NCI-H524 (cell line): ENCODE measurements at regions not wholly inside any gene's neighbourhood (a gene's known extent, or its start where the extent isn't known, plus 50 kb on each side); places are given as distances from the start of the nearest gene placed in this dataset.
"Not testable (repeated sequence)": the region's sequence is repeated elsewhere in the genome, so short reads cannot be mapped to it uniquely, and the experiment has no call there.

Source experiments
- DNase-seq, 2 experiments: peaks; one replicate each; lab custom pipeline; 2025; lab: John Stamatoyannopoulos, UW

DNA sequence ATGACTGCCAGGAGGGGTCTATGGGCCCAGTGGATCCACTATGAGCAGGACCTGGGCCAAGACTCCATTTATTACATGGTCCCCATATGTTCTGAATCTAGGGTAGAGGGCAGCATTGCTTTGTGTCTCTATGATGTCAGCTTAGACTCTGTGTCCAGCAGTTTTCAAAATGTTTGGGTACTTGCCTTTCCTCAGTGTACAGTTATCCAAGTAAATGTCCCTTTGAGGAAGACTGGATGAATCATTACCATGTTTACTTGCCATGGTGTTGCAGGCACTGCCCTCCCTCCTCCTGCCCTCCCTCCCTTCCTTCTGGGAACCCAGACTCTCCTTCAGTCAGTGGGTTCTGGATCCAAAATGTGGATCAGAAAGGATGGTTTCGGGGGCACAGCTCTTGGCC, 108.6 kb downstream of the NRN1 start:
- DNase-seq, result no peak

GRCh38 chr6:5896476-5897200, 110.1 kb downstream of the NRN1 start:
- DNase-seq, result no peak

DNA sequence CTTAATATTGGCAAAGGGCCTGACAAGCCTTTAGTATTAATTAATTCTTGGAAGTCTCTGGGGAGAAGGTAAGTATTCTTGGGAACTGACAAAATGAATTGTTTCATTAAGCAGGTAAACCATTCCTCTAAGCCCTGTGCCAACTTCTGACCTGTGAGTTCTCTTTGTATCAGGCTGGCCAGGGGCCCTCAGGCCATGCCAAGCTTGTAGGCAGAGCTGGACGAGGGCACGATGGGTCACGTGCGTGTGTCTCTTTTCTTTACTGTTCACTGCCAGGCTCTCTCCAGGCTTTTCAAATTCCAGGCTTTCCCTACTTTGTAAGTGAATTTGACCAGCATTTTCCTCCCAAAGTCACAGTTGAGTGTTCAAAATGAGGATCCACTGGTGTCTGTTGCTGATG, 112.4 kb downstream of the NRN1 start:
- DNase-seq, result no peak

DNA sequence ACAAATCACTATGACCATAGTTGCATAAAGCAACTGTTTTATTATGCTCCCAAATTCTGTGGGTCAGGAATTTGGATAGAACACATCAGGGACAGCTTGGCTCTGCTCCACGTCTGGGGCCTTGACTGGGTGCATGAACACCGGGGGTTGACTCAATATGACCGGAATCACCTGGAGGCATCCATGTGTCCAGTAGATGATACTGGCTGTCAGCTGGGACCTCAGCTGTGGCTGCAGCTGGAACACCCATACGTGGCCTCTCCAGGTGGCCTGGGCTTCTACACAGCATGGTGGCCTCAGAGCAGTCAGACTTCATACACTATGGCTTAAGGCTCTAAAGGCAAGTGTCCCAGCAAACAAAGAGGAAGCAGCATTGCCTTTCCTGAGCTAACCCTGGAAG, 113.4 kb downstream of the NRN1 start:
- DNase-seq, result no peak

DNA sequence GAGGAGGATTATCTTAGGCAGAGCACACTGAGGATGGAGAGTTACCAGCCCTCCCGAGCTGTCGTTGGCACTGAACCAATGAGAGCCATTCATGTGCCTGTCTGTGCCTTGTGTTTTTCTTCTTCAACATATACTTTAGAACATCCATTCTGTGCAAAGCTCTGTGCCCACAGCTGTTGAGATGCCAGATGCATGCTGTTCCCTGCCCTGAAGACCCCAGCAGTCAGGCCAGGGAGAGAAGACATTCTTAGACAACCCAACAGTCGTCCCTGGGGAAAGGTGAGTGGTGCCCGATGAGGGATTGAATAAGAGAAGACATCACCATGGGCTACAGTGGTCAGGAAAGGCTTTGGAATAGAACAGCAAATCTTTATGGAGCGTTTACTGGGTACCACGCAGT, 114.1 kb downstream of the NRN1 start:
- no peak for DNase-seq

GRCh38 chr6:5878792-5879191, 127.9 kb downstream of the NRN1 start:
- no peak for DNase-seq

- no peak for DNase-seq
Observed at GRCh38 chr6:5876076-5876475, 130.6 kb downstream of the NRN1 start.

GRCh38 chr6:5873976-5874375, 132.7 kb downstream of the NRN1 start:
- not testable (repeated sequence) for DNase-seq

DNA sequence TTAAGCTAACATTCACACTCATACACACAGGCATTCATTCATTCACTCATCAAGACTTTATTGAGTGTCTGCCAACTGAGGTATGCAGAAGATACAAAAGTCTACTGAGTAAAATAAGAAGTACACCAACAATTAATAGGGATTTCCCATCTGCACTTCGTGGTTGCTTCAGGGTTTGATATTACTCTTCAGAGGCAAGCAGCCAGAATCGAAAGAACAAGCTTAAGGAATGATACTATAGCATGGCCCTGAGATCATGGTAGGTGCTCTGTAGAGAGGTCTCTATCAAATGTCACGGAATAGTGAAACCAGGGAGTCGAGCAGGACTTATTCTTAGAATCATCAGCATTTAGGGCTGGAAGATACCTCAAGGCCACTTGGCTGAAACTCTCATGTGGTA, 135.4 kb downstream of the NRN1 start:
- no peak for DNase-seq

DNA sequence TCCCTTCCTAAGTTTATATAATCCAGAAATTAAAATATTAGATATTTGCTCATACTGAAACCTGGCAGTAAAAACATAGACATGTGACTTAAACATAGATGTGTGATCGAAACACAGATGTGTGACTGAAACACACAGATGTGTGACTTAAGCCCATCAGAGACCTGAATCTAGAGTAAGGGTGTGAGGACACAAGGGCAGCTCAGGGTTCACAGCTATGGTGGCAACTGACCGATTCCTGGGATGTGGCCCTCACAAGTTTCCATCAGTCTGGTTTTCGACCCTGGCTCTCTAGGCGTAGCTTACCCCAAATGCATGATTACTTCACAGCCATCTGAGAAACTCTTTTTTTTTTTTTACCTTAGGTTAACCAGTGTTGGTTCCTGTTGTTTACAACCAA, 137.0 kb downstream of the NRN1 start:
- no peak for DNase-seq

- no peak for DNase-seq
Observed at GRCh38 chr6:5869261-5869660, 137.5 kb downstream of the NRN1 start.

DNA sequence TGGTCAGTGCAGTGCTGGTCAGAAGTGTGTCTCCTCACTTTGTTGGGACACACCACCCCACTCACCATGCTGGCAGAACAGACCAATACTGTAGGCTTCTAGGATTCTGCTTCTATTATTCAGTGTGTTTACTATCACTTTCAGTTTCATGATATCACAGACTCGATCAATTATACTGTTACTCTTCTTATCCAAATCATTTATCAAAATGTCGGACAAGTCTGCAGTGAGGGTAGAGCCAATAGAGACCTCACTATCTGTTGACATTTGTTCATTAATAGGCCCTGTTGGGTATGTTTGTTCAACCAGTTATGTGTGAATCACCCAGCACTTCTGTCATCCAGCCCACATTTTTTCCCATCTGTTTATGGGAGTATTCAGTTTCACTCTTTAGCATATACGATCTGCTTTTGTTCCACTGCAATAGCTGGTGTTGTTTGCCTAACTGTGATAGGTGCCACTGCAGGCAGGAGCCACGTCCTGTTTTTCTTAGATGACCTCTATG, 140.1 kb downstream of the NRN1 start:
- DNase-seq, result peak in 1 of 2 experiments; percentile 80

- no peak for DNase-seq
Observed at GRCh38 chr6:5865506-5866031, 141.2 kb downstream of the NRN1 start.

- no peak for DNase-seq
Observed at GRCh38 chr6:5860849-5861248, 145.9 kb downstream of the NRN1 start.

DNA sequence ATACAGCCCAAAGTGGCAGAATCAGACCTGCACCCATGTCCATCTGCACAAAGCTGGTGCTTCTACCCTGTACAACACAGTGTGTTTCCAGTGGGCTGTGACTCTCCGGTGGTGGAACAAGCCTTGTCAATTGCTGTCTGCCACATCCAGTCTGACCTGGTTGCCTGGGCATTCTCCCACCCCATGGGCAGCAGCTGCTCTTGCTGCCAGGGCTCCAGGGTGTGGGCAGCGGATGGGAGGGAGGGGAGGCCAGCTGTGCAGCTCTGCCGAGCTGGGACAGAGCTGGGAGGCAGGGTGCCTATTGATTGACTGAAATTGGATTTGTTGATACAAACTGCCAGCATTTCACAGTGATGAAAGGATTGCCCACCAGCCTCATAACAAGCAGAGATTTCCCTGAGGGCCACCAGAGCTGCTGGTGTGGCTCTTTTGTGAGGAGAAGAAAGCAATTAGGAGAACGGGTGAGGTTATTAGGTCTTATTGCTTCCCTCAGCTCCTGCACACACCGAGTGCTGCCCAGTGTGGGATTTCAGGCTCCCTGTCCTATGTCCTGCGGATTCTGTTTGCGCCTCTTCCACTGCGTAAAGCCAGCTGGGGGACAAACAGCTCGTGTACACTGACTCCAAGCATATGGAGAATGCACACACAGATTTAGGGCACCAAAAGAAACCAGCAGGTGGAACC, 150.8 kb downstream of the NRN1 start:
- peak in 1 of 2 experiments; percentile 60 for DNase-seq

DNA sequence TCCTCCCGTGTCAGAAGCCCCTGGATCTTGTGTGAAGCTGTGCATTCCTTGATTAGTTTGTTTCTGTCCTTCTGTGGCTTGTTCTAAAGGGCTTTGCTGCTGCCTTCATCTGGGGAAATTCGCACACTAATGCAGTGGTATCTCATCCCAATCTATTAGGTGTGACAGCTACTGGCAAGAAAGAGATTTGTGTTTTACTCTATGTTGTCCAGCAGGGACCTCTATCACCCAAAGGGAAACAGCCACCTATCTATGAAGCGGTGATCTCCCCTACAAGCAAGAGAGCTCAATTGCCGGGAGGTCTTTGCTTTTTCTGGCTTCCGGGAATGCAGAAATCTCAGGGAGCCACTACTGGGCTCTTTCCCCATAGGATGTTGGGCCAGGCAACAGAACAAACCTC, 151.8 kb downstream of the NRN1 start:
- no peak for DNase-seq

GRCh38 chr6:5851261-5851757, 155.4 kb downstream of the NRN1 start:
- peak; percentile 47 to 69 for DNase-seq

GRCh38 chr6:5850848-5851255, 155.9 kb downstream of the NRN1 start:
- DNase-seq, result no peak

- DNase-seq, result no peak
Observed at GRCh38 chr6:5846889-5847288, 159.8 kb downstream of the NRN1 start.

DNA sequence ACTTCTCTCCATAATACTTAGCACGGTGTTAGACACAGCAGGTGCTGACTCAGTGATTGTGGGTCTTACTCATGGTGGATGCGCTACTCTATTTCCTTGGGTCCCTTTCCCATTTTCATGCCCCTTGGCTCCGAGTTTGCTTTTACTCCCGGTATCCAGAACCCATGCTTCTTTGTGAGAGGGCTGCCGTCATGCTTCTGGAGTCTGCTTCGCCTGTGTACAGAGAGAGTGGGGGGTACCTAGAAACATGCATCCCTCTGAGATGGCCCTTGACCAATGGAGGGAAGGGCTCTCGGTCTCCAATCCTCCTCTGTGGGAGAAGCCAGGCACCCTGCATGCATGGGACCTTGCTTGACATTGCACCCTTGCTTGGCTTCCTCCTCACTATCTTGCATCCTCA, 160.4 kb downstream of the NRN1 start:
- DNase-seq, result no peak

DNA sequence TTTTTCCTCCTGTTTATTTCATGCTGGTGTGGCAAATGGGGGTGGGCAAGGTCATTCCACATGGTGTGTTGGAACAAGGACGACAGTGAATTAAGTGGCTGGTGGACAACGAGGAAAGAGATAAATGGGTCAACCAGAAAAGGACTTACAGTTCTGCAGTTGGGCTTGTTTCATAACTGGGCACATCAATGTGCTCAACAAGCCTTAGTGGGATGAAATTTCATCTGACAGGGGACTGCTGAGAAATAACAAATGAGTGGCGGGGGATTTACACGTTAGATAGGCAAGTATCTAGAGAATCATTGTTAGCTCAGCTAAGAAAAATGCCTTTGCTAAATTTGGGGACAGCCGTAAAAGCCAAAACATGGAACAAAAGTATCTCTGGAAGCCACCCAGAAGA, 163.6 kb downstream of the NRN1 start:
- no peak for DNase-seq

DNA sequence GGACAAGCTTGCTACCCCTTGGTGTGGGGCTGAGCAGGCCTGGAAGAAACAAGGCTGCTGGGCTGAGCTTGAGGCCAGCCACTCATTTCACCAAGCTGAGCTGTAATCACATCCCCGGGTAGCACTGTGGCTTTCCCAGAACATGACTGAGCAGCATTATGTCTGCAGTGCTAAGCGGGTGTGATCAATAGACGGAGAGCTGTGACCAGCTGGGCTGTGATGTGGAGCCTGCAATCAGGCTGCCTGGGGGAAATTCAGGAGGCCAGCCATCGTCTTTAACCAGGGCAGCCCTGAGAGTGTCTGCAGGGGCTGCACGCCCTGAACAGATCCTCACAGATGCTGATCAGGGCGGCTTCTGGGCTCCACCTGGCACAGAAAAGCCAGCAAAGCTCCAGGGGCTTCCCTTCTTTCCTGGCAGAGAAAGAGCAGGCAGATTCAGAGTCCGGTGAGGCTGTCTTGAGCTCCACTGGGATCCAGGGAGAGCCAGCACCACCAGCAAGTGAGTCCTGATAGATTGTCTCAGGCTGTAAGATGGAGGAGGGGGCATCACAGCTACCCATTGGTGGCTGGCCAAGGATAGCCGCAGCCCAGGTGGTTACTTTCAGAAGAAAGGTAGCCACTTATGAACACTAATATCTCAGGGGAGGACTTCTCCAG, 165.9 kb downstream of the NRN1 start:
- peak in 1 of 2 experiments; percentile 42 for DNase-seq
